Osteoblast (primary cell): ENCODE measurements at regions not wholly inside any gene's neighbourhood (a gene's known extent, or its start where the extent isn't known, plus 50 kb on each side); places are given as distances from the start of the nearest gene placed in this dataset.
A peak's percentile ranks its signal among the peaks of the same experiment; 100 is the strongest.

ENCODE experiments used
- DNase-seq: peaks from one replicate; pipeline ENCODE4 v3.0.0; 2011; ENCODE audit warnings: low spot score, mixed read lengths; ENCODE audit not compliant: insufficient read length; ENCODE audit errors: missing footprints
- H2AFZ ChIP-seq: 2 replicates; pipeline ENCODE4 v1.6.0; 2011; ENCODE audit warnings: mild to moderate bottlenecking, low read length
- H3K27ac ChIP-seq: 2 replicates; pipeline ENCODE4 v1.5.1; 2011; ENCODE audit warnings: mild to moderate bottlenecking, low read depth, low read length, moderate library complexity
- H3K27me3 ChIP-seq: 2 replicates; pipeline ENCODE4 v1.6.0; 2012; ENCODE audit warnings: mild to moderate bottlenecking, control low read depth, inconsistent platforms, low read length, moderate library complexity; ENCODE audit not compliant: insufficient read depth
- H3K36me3 ChIP-seq: 2 replicates; pipeline ENCODE4 v1.5.1; 2011; ENCODE audit warnings: mild to moderate bottlenecking, low read length, control low read depth, moderate library complexity; ENCODE audit not compliant: insufficient read depth
- H3K4me1 ChIP-seq: 2 replicates; pipeline ENCODE4 v1.5.1; 2011; ENCODE audit warnings: mild to moderate bottlenecking, low read length, control low read depth, moderate library complexity; ENCODE audit not compliant: insufficient read depth
- H3K4me2 ChIP-seq: 2 replicates; pipeline ENCODE4 v1.6.0; 2011; ENCODE audit warnings: mild to moderate bottlenecking, low read length; ENCODE audit not compliant: insufficient read depth
- H3K4me3 ChIP-seq: fragments of 200-600 bp; sonication (generic); 3 replicates; pipeline ENCODE4 v1.5.1; 2012; ENCODE audit warnings: mild to moderate bottlenecking, low read length, inconsistent platforms; ENCODE audit not compliant: insufficient read depth
- H3K79me2 ChIP-seq: 2 replicates; pipeline ENCODE4 v1.6.0; 2012; ENCODE audit warnings: mild to moderate bottlenecking, low read length, control low read depth, inconsistent platforms; ENCODE audit not compliant: insufficient read depth
- H3K9me3 ChIP-seq: 2 replicates; pipeline ENCODE4 v1.5.1; 2011; ENCODE audit warnings: low read depth, low read length, control low read depth
- H4K20me1 ChIP-seq: 2 replicates; pipeline ENCODE4 v1.6.0; 2012; ENCODE audit warnings: mild to moderate bottlenecking, low read length, control low read depth; ENCODE audit not compliant: insufficient read depth
- CTCF ChIP-seq: IDR thresholded peaks from 2 replicates; pipeline ENCODE4 v1.5.1; 2011; ENCODE audit warnings: mild to moderate bottlenecking, low read depth, low read length, moderate library complexity; ENCODE audit errors: extremely low read depth

- H3K4me1 ChIP-seq: no peaks in the 10 kb centered on the region
- H3K27ac ChIP-seq: no peak overlapping the region
- no peaks in the 10 kb centered on the region for H3K27me3 ChIP-seq
- no peak overlapping the region for H2AFZ ChIP-seq
- peak; percentile 79 for DNase-seq
- H3K9me3 ChIP-seq: no peaks in the 10 kb centered on the region
- H3K4me2 ChIP-seq: no peak overlapping the region
- no peak overlapping the region for H3K4me3 ChIP-seq
- H4K20me1 ChIP-seq: no peaks in the 10 kb centered on the region
- no peaks in the 10 kb centered on the region for H3K79me2 ChIP-seq
- H3K36me3 ChIP-seq: no peaks in the 10 kb centered on the region
- no peak for TF ChIP-seq CTCF
Measured at GRCh38 chr9:93898502-93899426, 56.4 kb downstream of the BARX1 start.

- Histone ChIP-seq H3K4me3 (no peak overlapping the region), H3K27me3 (no peaks in the 10 kb centered on the region), H3K4me1 (no peaks in the 10 kb centered on the region), H4K20me1 (no peaks in the 10 kb centered on the region), H3K4me2 (no peak overlapping the region), H3K9me3 (no peaks in the 10 kb centered on the region), H3K79me2 (no peaks in the 10 kb centered on the region), H3K27ac (no peak overlapping the region), H3K36me3 (no peaks in the 10 kb centered on the region), H2AFZ (no peak overlapping the region)
- TF ChIP-seq CTCF: no peak
- peak; percentile 62 for DNase-seq
Measured at GRCh38 chr9:93898026-93898425, 57.1 kb downstream of the BARX1 start.

GRCh38 chr9:93897075-93897970, 57.8 kb downstream of the BARX1 start:
- Histone ChIP-seq H4K20me1 (no peaks in the 10 kb centered on the region), H3K27ac (no peak overlapping the region), H3K4me2 (no peak overlapping the region), H3K4me3 (no peak overlapping the region), H2AFZ (no peak overlapping the region), H3K4me1 (no peaks in the 10 kb centered on the region), H3K27me3 (no peaks in the 10 kb centered on the region), H3K9me3 (no peaks in the 10 kb centered on the region), H3K36me3 (no peaks in the 10 kb centered on the region), H3K79me2 (no peaks in the 10 kb centered on the region)
- TF ChIP-seq CTCF: no peak
- peak; percentile 67 for DNase-seq
